ENCODE measurements at regions not wholly inside any gene's neighbourhood (a gene's known extent, or its start where the extent isn't known, plus 50 kb on each side); places are given as distances from the start of the nearest gene placed in this dataset.

- Histone ChIP-seq H3K9me3 (no peaks in the 10 kb centered on the region), H3K36me3 (no peaks in the 10 kb centered on the region), H3K4me3 (no peak overlapping the region), H3K27me3 (no peaks in the 10 kb centered on the region), H3K27ac (no peak overlapping the region), H3K4me1 (no peaks in the 10 kb centered on the region)
- DNase-seq (ENCODE audit: low spot score in 2 of 2), result no peak
- intact Hi-C loops (cut with DNase I), result no loop called here
- TF ChIP-seq, protein P1, sequence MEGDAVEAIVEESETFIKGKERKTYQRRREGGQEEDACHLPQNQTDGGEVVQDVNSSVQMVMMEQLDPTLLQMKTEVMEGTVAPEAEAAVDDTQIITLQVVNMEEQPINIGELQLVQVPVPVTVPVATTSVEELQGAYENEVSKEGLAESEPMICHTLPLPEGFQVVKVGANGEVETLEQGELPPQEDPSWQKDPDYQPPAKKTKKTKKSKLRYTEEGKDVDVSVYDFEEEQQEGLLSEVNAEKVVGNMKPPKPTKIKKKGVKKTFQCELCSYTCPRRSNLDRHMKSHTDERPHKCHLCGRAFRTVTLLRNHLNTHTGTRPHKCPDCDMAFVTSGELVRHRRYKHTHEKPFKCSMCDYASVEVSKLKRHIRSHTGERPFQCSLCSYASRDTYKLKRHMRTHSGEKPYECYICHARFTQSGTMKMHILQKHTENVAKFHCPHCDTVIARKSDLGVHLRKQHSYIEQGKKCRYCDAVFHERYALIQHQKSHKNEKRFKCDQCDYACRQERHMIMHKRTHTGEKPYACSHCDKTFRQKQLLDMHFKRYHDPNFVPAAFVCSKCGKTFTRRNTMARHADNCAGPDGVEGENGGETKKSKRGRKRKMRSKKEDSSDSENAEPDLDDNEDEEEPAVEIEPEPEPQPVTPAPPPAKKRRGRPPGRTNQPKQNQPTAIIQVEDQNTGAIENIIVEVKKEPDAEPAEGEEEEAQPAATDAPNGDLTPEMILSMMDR (IDR thresholded peaks at IDR 0.05), result no peak
These were observed 98.7 kb downstream of the NMUR2 start for GRCh38 chr5:152306386-152306785.

GRCh38 chr5:152305525-152305924 is 99.6 kb downstream of the NMUR2 start:
- no peaks in the 10 kb centered on the region for H3K4me1 ChIP-seq
- no peaks in the 10 kb centered on the region for H3K9me3 ChIP-seq
- H3K27me3 ChIP-seq, result no peaks in the 10 kb centered on the region
- intact Hi-C loops (cut with DNase I), result no loop called here
- DNase-seq (ENCODE audit: low spot score in 2 of 2), result no peak
- no peak overlapping the region for H3K4me3 ChIP-seq
- TF ChIP-seq, protein P1 (IDR thresholded peaks at IDR 0.05), result no peak
- H3K27ac ChIP-seq, result no peak overlapping the region
- H3K36me3 ChIP-seq, result no peaks in the 10 kb centered on the region

GRCh38 chr5:152303841-152304240 is 101.2 kb downstream of the NMUR2 start:
- no peak overlapping the region for H3K4me3 ChIP-seq
- no peak overlapping the region for H3K27ac ChIP-seq
- no peaks in the 10 kb centered on the region for H3K4me1 ChIP-seq
- TF ChIP-seq, protein P1 (IDR thresholded peaks at IDR 0.05), result no peak
- H3K9me3 ChIP-seq, result no peaks in the 10 kb centered on the region
- intact Hi-C loops (cut with DNase I), result no loop called here
- DNase-seq (ENCODE audit: low spot score in 2 of 2), result no peak
- H3K36me3 ChIP-seq, result no peaks in the 10 kb centered on the region
- no peaks in the 10 kb centered on the region for H3K27me3 ChIP-seq

DNA sequence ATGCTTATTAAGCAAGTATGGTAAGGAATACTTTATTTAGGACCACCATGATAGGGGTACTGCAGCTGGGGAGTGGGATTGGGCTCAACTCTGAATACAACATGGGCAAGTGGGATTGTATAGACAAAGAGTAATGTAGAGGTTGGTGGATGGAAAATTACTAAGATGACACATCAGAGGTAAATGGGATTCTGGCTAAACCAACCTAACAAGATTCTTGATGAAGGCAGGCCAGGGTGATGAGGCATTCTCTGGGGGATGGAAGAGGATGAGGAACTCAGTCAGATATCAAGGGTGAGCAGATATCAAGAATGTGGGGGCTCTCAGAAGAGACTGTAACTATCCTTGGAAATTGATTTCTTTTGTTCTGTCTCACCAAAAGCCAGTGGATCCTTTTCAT is 107.2 kb downstream of the NMUR2 start:
- intact Hi-C loops (cut with DNase I), result no loop called here
- H3K4me3 ChIP-seq, result no peak overlapping the region

GRCh38 chr5:152293189-152293588 is 111.9 kb downstream of the NMUR2 start:
- no peak for DNase-seq (ENCODE audit: low spot score in 2 of 2)
- Histone ChIP-seq H3K27ac (no peak overlapping the region), H3K4me1 (peaks cover 0 to 12% of the 10 kb centered on the region in 2 donors), H3K4me3 (no peak overlapping the region), H3K9me3 (no peaks in the 10 kb centered on the region), H3K36me3 (no peaks in the 10 kb centered on the region), H3K27me3 (no peaks in the 10 kb centered on the region)
- intact Hi-C loops (cut with DNase I), result no loop called here
- TF ChIP-seq, protein P1 (IDR thresholded peaks at IDR 0.05), result no peak

More for the DNA sequence above, 107.2 kb downstream of the NMUR2 start:
- Histone ChIP-seq H3K27me3 (no peaks in the 10 kb centered on the region), H3K27ac (no peak overlapping the region), H3K4me1 (no peaks in the 10 kb centered on the region), H3K9me3 (no peaks in the 10 kb centered on the region), H3K36me3 (no peaks in the 10 kb centered on the region)
- TF ChIP-seq, protein P1 (IDR thresholded peaks at IDR 0.05), result no peak
- no peak for DNase-seq (ENCODE audit: low spot score in 2 of 2)

DNA sequence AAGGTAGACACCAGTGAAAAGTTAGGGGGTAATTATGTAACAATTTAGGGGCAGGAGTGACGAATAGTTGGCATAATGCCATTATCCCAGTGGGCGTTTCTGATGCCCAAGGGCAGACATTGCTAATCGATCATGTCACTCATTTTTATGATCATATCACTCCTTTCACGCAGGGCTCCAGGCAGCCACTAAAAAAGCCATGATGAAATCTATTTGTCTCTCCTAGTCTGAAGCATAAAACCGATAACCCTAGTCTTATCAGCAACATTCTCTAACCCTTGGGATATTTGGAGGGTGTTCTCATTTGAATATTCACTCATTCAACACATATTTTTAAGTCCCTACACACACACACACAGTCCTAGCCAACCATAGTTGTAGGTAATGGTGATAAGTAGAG is 114.9 kb downstream of the NMUR2 start:
- Histone ChIP-seq H3K4me1 (peaks cover 0 to 12% of the 10 kb centered on the region in 2 donors), H3K4me3 (no peak overlapping the region)
- intact Hi-C loops (cut with DNase I), result no loop called here

More for the DNA sequence above, 114.9 kb downstream of the NMUR2 start:
- Histone ChIP-seq H3K36me3 (no peaks in the 10 kb centered on the region), H3K9me3 (no peaks in the 10 kb centered on the region), H3K27ac (peak overlapping the region in 1 of 2 donors; percentile 73), H3K27me3 (no peaks in the 10 kb centered on the region)
- no peak for DNase-seq (ENCODE audit: low spot score in 2 of 2)
- TF ChIP-seq, protein P1 (IDR thresholded peaks at IDR 0.05), result no peak
